Adrenal gland (tissue), 5 donors: ENCODE measurements at regions not wholly inside any gene's neighbourhood (a gene's known extent, or its start where the extent isn't known, plus 50 kb on each side); places are given as distances from the start of the nearest gene placed in this dataset.

Source experiments
- POLR2A ChIP-seq, 2 donors: fragments of 450-650 bp; IDR thresholded peaks; one replicate each; pipeline ENCODE4 v1.6.1; 2017; ENCODE audit warnings: antibody characterized with exemption in 2 of 2, mild to moderate bottlenecking in 2 of 2, moderate library complexity in 1 of 2
- TF ChIP-seq, protein P1 (sequence below), 6 experiments: fragments of 450-650 bp in 4 of 6; fragments of 200-600 bp in 2 of 6; sonication (generic) in 1 of 6; IDR thresholded peaks; 1 replicate in 5 of 6; 2 replicates in 1 of 6; pipeline versions ENCODE4 v1.5.1 to v1.8.0; 2016 to 2021; ENCODE audit warnings: antibody characterized with exemption in 6 of 6, mild to moderate bottlenecking in 2 of 6, moderate library complexity in 1 of 6
- donor health status: DM: no; HTN: no; CAD: no.

DNA sequence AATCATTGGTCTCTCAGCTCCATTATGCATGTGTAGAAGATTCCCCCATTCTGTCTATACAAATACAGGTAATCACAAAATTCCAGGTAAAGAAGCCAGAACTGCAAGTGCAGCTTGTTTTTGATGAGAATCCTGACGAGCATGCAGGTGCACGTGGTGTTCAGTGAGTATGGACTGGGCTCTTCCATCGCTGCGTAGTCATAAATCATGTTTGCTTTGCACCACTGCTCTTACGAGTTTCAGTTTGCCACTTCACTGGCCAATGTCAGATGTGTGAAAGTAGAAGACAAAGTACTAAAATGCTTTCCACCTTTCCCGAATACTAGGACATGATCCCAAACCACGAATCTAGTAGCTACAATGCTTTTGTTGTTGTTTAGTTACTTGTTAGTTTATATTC, 390.7 kb downstream of the LIG4 start:
- no peak for TF ChIP-seq POLR2A (IDR thresholded peaks at IDR 0.05)
- TF ChIP-seq, protein P1, sequence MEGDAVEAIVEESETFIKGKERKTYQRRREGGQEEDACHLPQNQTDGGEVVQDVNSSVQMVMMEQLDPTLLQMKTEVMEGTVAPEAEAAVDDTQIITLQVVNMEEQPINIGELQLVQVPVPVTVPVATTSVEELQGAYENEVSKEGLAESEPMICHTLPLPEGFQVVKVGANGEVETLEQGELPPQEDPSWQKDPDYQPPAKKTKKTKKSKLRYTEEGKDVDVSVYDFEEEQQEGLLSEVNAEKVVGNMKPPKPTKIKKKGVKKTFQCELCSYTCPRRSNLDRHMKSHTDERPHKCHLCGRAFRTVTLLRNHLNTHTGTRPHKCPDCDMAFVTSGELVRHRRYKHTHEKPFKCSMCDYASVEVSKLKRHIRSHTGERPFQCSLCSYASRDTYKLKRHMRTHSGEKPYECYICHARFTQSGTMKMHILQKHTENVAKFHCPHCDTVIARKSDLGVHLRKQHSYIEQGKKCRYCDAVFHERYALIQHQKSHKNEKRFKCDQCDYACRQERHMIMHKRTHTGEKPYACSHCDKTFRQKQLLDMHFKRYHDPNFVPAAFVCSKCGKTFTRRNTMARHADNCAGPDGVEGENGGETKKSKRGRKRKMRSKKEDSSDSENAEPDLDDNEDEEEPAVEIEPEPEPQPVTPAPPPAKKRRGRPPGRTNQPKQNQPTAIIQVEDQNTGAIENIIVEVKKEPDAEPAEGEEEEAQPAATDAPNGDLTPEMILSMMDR (IDR thresholded peaks at IDR 0.05), result no peak
